SK-N-SH treated with all-trans-retinoic acid at 6 μM for 48 hours (cell line): ENCODE measurements at regions not wholly inside any gene's neighbourhood (a gene's known extent, or its start where the extent isn't known, plus 50 kb on each side); places are given as distances from the start of the nearest gene placed in this dataset.

ENCODE experiments used
- ARNTL ChIP-seq: fragments of 450-650 bp; formaldehyde crosslinking; IDR thresholded peaks from 2 replicates; pipeline ENCODE4 v1.5.0; 2020; ENCODE audit warnings: low read depth, mild to moderate bottlenecking, moderate library complexity, borderline replicate concordance
- BACH2 ChIP-seq: fragments of 250-450 bp; sonication (Bioruptor Pico); IDR thresholded peaks from 2 replicates; pipeline ENCODE4 v1.9.0; 2021; ENCODE audit warnings: mild to moderate bottlenecking, borderline replicate concordance
- CSDC2 ChIP-seq: fragments of 250-450 bp; sonication (Bioruptor Pico); IDR thresholded peaks from 2 replicates; pipeline ENCODE4 v1.5.0; 2020; ENCODE audit warnings: mild to moderate bottlenecking, moderate library complexity
- CSRNP3 ChIP-seq: fragments of 250-450 bp; sonication (Bioruptor Pico); IDR thresholded peaks from 2 replicates; pipeline ENCODE4 v1.5.1; 2021; ENCODE audit warnings: mild to moderate bottlenecking, moderate library complexity
- ESRRG ChIP-seq: fragments of 250-450 bp; sonication (Bioruptor Pico); IDR thresholded peaks from 2 replicates; pipeline ENCODE4 v1.6.1; 2021; ENCODE audit warnings: mild to moderate bottlenecking
- GLIS3 ChIP-seq: fragments of 250-450 bp; sonication (Bioruptor Pico); IDR thresholded peaks from 2 replicates; pipeline ENCODE4 v1.5.0; 2020; ENCODE audit warnings: mild to moderate bottlenecking, moderate library complexity
- ISL1 ChIP-seq: fragments of 250-450 bp; sonication (Bioruptor Pico); IDR thresholded peaks from 2 replicates; pipeline ENCODE4 v2.1.2; 2022; ENCODE audit warnings: mild to moderate bottlenecking, moderate library complexity
- RARB ChIP-seq: fragments of 250-450 bp; sonication (Bioruptor Pico); IDR thresholded peaks from 2 replicates; pipeline ENCODE4 v1.8.0; 2021; ENCODE audit warnings: mild to moderate bottlenecking, moderate library complexity
- SNAI2 ChIP-seq: fragments of 250-450 bp; sonication (Bioruptor Pico); IDR thresholded peaks from 2 replicates; pipeline ENCODE4 v1.5.0; 2020; ENCODE audit warnings: mild to moderate bottlenecking, moderate library complexity
- ZC3H10 ChIP-seq: fragments of 250-450 bp; sonication (Bioruptor Pico); IDR thresholded peaks from 2 replicates; pipeline ENCODE4 v1.5.1; 2021; ENCODE audit warnings: mild to moderate bottlenecking, moderate library complexity
- ZFP30 ChIP-seq: fragments of 450-650 bp; formaldehyde crosslinking; IDR thresholded peaks from 2 replicates; pipeline ENCODE4 v1.5.0; 2022; ENCODE audit warnings: mild to moderate bottlenecking, moderate library complexity
- ZNF8 ChIP-seq: fragments of 450-650 bp; formaldehyde crosslinking; IDR thresholded peaks from 2 replicates; pipeline ENCODE4 v1.5.0; 2020; ENCODE audit warnings: mild to moderate bottlenecking, moderate library complexity
- TF ChIP-seq, protein P1 (sequence below): fragments of 250-450 bp; sonication (Bioruptor Pico); IDR thresholded peaks from 2 replicates; pipeline ENCODE4 v1.8.0; 2020; ENCODE audit warnings: mild to moderate bottlenecking, moderate library complexity, borderline replicate concordance

DNA sequence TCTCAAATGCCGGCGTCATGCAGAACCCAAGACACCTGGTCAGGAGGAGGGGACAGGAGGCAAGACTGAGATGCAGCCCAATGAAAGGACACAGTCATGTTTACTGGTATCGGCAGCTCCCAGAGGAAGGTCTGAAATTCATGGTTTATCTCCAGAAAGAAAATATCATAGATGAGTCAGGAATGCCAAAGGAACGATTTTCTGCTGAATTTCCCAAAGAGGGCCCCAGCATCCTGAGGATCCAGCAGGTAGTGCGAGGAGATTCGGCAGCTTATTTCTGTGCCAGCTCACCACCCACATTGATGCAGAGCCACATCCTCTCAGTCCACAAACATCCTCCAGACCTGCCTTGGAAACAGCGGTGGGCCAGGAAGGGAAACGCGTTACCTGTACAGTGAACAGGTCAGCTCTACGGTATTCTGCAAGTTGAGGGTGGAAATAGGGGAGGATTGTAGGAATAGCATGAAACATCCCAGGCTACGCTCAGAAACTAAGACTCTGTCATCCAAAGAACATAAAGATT, 133.1 kb upstream of the PRSS1 start:
- TF ChIP-seq ZFP30 (no peak), GLIS3 (no peak), CSDC2 (no peak), ISL1 (CRISPR knock-in tag) (no peak), ZNF8 (CRISPR knock-in tag) (no peak), CSRNP3 (no peak), BACH2 (no peak), RARB (CRISPR knock-in tag) (no peak), ESRRG (CRISPR knock-in tag) (no peak), SNAI2 (CRISPR knock-in tag) (no peak), ARNTL (CRISPR knock-in tag) (no peak), ZC3H10 (no peak)
- TF ChIP-seq, protein P1, sequence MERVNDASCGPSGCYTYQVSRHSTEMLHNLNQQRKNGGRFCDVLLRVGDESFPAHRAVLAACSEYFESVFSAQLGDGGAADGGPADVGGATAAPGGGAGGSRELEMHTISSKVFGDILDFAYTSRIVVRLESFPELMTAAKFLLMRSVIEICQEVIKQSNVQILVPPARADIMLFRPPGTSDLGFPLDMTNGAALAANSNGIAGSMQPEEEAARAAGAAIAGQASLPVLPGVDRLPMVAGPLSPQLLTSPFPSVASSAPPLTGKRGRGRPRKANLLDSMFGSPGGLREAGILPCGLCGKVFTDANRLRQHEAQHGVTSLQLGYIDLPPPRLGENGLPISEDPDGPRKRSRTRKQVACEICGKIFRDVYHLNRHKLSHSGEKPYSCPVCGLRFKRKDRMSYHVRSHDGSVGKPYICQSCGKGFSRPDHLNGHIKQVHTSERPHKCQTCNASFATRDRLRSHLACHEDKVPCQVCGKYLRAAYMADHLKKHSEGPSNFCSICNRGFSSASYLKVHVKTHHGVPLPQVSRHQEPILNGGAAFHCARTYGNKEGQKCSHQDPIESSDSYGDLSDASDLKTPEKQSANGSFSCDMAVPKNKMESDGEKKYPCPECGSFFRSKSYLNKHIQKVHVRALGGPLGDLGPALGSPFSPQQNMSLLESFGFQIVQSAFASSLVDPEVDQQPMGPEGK (CRISPR knock-in tag), result no peak
